DLD1 (cell line): ENCODE measurements at regions not wholly inside any gene's neighbourhood (a gene's known extent, or its start where the extent isn't known, plus 50 kb on each side); places are given as distances from the start of the nearest gene placed in this dataset.
"Not testable (repeated sequence)": the region's sequence is repeated elsewhere in the genome, so short reads cannot be mapped to it uniquely, and the experiment has no call there.

Experiments used
- in situ Hi-C: cut with HindIII; loops from 2 replicates; pipeline ENCODE4 v1.10.0; 2017; ENCODE audit warnings: low sequenced_read_pairs

GRCh38 chr12:33672836-33673577, 233.4 kb upstream of the SYT10 start:
- in situ Hi-C loops, result no loop called here

- in situ Hi-C loops, result no loop called here
These were observed 237.2 kb upstream of the SYT10 start for GRCh38 chr12:33676866-33677265.

GRCh38 chr12:33678221-33678964, 238.8 kb upstream of the SYT10 start:
- in situ Hi-C loops, result no loop called here

GRCh38 chr12:33690562-33690961, 250.9 kb upstream of the SYT10 start:
- in situ Hi-C loops, result no loop called here

GRCh38 chr12:33703221-33703620, 263.6 kb upstream of the SYT10 start:
- in situ Hi-C loops, result no loop called here

- in situ Hi-C loops, result no loop called here
These were observed 267.3 kb upstream of the SYT10 start for GRCh38 chr12:33706927-33707326.

GRCh38 chr12:33708935-33709334, 269.3 kb upstream of the SYT10 start:
- in situ Hi-C loops, result no loop called here

- in situ Hi-C loops, result no loop called here
These were observed 270.9 kb upstream of the SYT10 start for GRCh38 chr12:33710548-33710947.

GRCh38 chr12:33718631-33719030, 279.0 kb upstream of the SYT10 start:
- in situ Hi-C loops, result no loop called here

- in situ Hi-C loops, result no loop called here
These were observed 281.9 kb upstream of the SYT10 start for GRCh38 chr12:33721561-33721960.

GRCh38 chr12:33724867-33725266, 285.2 kb upstream of the SYT10 start:
- in situ Hi-C loops, result no loop called here

GRCh38 chr12:33734871-33735270, 287.4 kb upstream of the ALG10 start:
- in situ Hi-C loops, result no loop called here

- in situ Hi-C loops, result no loop called here
These were observed 269.4 kb upstream of the ALG10 start for GRCh38 chr12:33752854-33753253.

GRCh38 chr12:33757701-33758100, 264.6 kb upstream of the ALG10 start:
- in situ Hi-C loops, result no loop called here

- in situ Hi-C loops, result no loop called here
These were observed 263.0 kb upstream of the ALG10 start for GRCh38 chr12:33759279-33759678.

GRCh38 chr12:33763331-33763730, 259.0 kb upstream of the ALG10 start:
- in situ Hi-C loops, result no loop called here

GRCh38 chr12:33770652-33771051, 251.6 kb upstream of the ALG10 start:
- in situ Hi-C loops, result no loop called here

GRCh38 chr12:33771889-33772288, 250.4 kb upstream of the ALG10 start:
- in situ Hi-C loops, result no loop called here

- in situ Hi-C loops, result not testable (repeated sequence)
These were observed 249.2 kb upstream of the ALG10 start for GRCh38 chr12:33773091-33773490.

- in situ Hi-C loops, result no loop called here
These were observed 235.8 kb upstream of the ALG10 start for GRCh38 chr12:33786532-33786931.

- in situ Hi-C loops, result no loop called here
These were observed 227.3 kb upstream of the ALG10 start for GRCh38 chr12:33794954-33795353.

- in situ Hi-C loops, result no loop called here
These were observed 226.8 kb upstream of the ALG10 start for GRCh38 chr12:33795536-33795935.
